ENCODE measurements at regions not wholly inside any gene's neighbourhood (a gene's known extent, or its start where the extent isn't known, plus 50 kb on each side); places are given as distances from the start of the nearest gene placed in this dataset.

DNA sequence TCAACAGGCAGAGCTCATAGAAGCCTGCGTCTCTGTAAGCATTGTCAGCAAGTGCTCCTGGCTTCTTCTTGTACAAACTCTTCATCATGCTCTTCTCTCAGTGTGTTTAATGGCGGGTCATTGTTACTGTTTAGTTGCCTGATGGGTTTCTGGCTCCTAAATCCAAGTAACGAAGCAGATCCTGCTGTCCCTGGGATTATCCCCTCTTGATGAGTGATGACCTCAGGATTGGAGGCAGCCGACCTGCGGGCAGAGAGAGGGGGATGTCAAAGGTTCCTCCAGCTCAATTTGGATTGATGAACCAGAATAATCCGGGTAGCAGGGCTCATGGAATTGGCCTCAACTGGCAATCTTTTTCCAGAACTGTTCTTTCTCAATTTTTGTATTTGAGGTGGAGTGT lies 66.1 kb upstream of the BARHL2 start:
- no peak overlapping the region for H3K4me2 ChIP-seq (ENCODE audit: control insufficient read depth, extremely low read depth, insufficient read depth, low read depth, low read length)
- H3K4me1 ChIP-seq (ENCODE audit: control insufficient read depth, extremely low read depth, insufficient read depth, low read length) = no peaks in the 10 kb centered on the region
- no peak overlapping the region for H2AFZ ChIP-seq (ENCODE audit: control insufficient read depth, low read length)
- no peaks in the 10 kb centered on the region for H4K20me1 ChIP-seq (ENCODE audit: control insufficient read depth, extremely low read depth, insufficient read depth, low read length)
- H3K27ac ChIP-seq (ENCODE audit: control insufficient read depth, insufficient read depth, low read length) = no peak overlapping the region
- DNase-seq (ENCODE audit: low read depth, low spot score) = no peak
- no peaks in the 10 kb centered on the region for H3K27me3 ChIP-seq (ENCODE audit: control insufficient read depth, extremely low read depth, insufficient read depth, low read length)
- no peaks in the 10 kb centered on the region for H3K79me2 ChIP-seq (ENCODE audit: control insufficient read depth, insufficient read depth, low read length)
- dilution Hi-C loops (cut with MboI; ENCODE audit: extremely low pct_ligation_motif_present, low sequenced_read_pairs) = no loop called here
- H3K4me3 ChIP-seq (ENCODE audit: control insufficient read depth in 2 of 3, extremely low read depth in 1 of 3, insufficient read depth in 2 of 3, low read depth in 1 of 3, low read length in 3 of 3) = no peak overlapping the region
- no peaks in the 10 kb centered on the region for H3K9me1 ChIP-seq (ENCODE audit: control insufficient read depth, extremely low read depth, insufficient read depth, low read length)
- FAIRE-seq = no peak
- no peaks in the 10 kb centered on the region for H3K36me3 ChIP-seq (ENCODE audit: control insufficient read depth in 2 of 2, extremely low read depth in 1 of 2, insufficient read depth in 2 of 2, low read length in 2 of 2)
- TF ChIP-seq, protein P1, sequence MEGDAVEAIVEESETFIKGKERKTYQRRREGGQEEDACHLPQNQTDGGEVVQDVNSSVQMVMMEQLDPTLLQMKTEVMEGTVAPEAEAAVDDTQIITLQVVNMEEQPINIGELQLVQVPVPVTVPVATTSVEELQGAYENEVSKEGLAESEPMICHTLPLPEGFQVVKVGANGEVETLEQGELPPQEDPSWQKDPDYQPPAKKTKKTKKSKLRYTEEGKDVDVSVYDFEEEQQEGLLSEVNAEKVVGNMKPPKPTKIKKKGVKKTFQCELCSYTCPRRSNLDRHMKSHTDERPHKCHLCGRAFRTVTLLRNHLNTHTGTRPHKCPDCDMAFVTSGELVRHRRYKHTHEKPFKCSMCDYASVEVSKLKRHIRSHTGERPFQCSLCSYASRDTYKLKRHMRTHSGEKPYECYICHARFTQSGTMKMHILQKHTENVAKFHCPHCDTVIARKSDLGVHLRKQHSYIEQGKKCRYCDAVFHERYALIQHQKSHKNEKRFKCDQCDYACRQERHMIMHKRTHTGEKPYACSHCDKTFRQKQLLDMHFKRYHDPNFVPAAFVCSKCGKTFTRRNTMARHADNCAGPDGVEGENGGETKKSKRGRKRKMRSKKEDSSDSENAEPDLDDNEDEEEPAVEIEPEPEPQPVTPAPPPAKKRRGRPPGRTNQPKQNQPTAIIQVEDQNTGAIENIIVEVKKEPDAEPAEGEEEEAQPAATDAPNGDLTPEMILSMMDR (optimal IDR thresholded peaks at IDR 0.05 in 1 of 3, IDR thresholded peaks at IDR 0.05 in 1 of 3, conservative IDR thresholded peaks at IDR 0.05 in 1 of 3; ENCODE audit: extremely low read depth in 1 of 3, insufficient read depth in 2 of 3, low read length in 3 of 3) = no peak
- TF ChIP-seq EZH2 (IDR thresholded peaks at IDR 0.05; ENCODE audit: low read length) = no peak
- H3K9ac ChIP-seq (ENCODE audit: control insufficient read depth, extremely low read depth, insufficient read depth, low read length) = no peak overlapping the region
- no peaks in the 10 kb centered on the region for H3K9me3 ChIP-seq (ENCODE audit: control insufficient read depth, low read depth, low read length)

DNA sequence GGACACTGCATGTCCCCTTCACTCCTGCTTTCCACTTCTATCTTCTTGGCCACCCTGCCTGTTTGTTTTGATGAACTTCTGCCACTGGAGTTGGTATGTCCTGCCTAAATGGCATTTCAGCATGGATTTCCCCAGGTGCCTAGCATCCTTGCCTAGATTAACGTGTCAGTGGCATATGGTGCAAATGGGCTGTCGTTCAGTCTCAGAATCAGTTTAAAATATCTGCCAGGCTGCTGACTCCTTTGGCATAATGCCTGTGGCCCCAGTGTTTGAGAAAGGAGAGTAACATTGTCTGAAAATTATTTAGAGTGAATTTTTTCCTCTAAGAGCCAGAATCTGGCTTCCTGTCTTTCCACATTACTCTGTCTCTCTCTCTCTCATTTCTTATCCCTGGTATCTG lies 64.9 kb upstream of the BARHL2 start:
- dilution Hi-C loops (cut with MboI; ENCODE audit: extremely low pct_ligation_motif_present, low sequenced_read_pairs) = no loop called here
- H3K27ac ChIP-seq (ENCODE audit: control insufficient read depth, insufficient read depth, low read length) = no peak overlapping the region
- H3K9ac ChIP-seq (ENCODE audit: control insufficient read depth, extremely low read depth, insufficient read depth, low read length) = no peak overlapping the region
- no peak for DNase-seq (ENCODE audit: low read depth, low spot score)
- no peak for TF ChIP-seq EZH2 (IDR thresholded peaks at IDR 0.05; ENCODE audit: low read length)
- TF ChIP-seq, protein P1 (optimal IDR thresholded peaks at IDR 0.05 in 1 of 3, IDR thresholded peaks at IDR 0.05 in 1 of 3, conservative IDR thresholded peaks at IDR 0.05 in 1 of 3; ENCODE audit: extremely low read depth in 1 of 3, insufficient read depth in 2 of 3, low read length in 3 of 3) = no peak
- H3K27me3 ChIP-seq (ENCODE audit: control insufficient read depth, extremely low read depth, insufficient read depth, low read length) = no peaks in the 10 kb centered on the region
- H3K4me3 ChIP-seq (ENCODE audit: control insufficient read depth in 2 of 3, extremely low read depth in 1 of 3, insufficient read depth in 2 of 3, low read depth in 1 of 3, low read length in 3 of 3) = no peak overlapping the region
- no peak overlapping the region for H3K4me2 ChIP-seq (ENCODE audit: control insufficient read depth, extremely low read depth, insufficient read depth, low read depth, low read length)
- FAIRE-seq = no peak
- no peaks in the 10 kb centered on the region for H3K4me1 ChIP-seq (ENCODE audit: control insufficient read depth, extremely low read depth, insufficient read depth, low read length)
- no peaks in the 10 kb centered on the region for H3K9me1 ChIP-seq (ENCODE audit: control insufficient read depth, extremely low read depth, insufficient read depth, low read length)
- H3K36me3 ChIP-seq (ENCODE audit: control insufficient read depth in 2 of 2, extremely low read depth in 1 of 2, insufficient read depth in 2 of 2, low read length in 2 of 2) = no peaks in the 10 kb centered on the region
- H3K9me3 ChIP-seq (ENCODE audit: control insufficient read depth, low read depth, low read length) = no peaks in the 10 kb centered on the region
- no peaks in the 10 kb centered on the region for H3K79me2 ChIP-seq (ENCODE audit: control insufficient read depth, insufficient read depth, low read length)
- H4K20me1 ChIP-seq (ENCODE audit: control insufficient read depth, extremely low read depth, insufficient read depth, low read length) = no peaks in the 10 kb centered on the region
- no peak overlapping the region for H2AFZ ChIP-seq (ENCODE audit: control insufficient read depth, low read length)

All from keratinocyte (primary cell).